IPS-18a (cell line): ENCODE measurements at regions not wholly inside any gene's neighbourhood (a gene's known extent, or its start where the extent isn't known, plus 50 kb on each side); places are given as distances from the start of the nearest gene placed in this dataset.

ENCODE experiments used
- H3K27ac ChIP-seq: one replicate; pipeline ENCODE4 v1.5.1; 2013; ENCODE audit warnings: low read length
- H3K27me3 ChIP-seq: one replicate; pipeline ENCODE4 v1.6.1; 2013; ENCODE audit warnings: mild to moderate bottlenecking, low read length; ENCODE audit not compliant: control insufficient read depth, insufficient read depth
- H3K36me3 ChIP-seq: one replicate; pipeline ENCODE4 v1.6.1; 2013; ENCODE audit warnings: low read depth, low read length; ENCODE audit not compliant: control insufficient read depth
- H3K4me1 ChIP-seq: one replicate; pipeline ENCODE4 v1.6.1; 2013; ENCODE audit warnings: low read depth, low read length; ENCODE audit not compliant: control insufficient read depth
- H3K4me3 ChIP-seq: one replicate; pipeline ENCODE4 v1.5.1; 2013; ENCODE audit warnings: low read length
- H3K9ac ChIP-seq: one replicate; pipeline ENCODE4 v1.6.1; 2013; ENCODE audit warnings: mild to moderate bottlenecking, low read length, moderate library complexity
- H3K9me3 ChIP-seq: one replicate; pipeline ENCODE4 v1.6.1; 2013; ENCODE audit warnings: low read depth, low read length; ENCODE audit not compliant: control insufficient read depth

- Histone ChIP-seq H3K27ac (no peak overlapping the region), H3K4me1 (peaks cover 3% of the 10 kb centered on the region), H3K4me3 (no peak overlapping the region), H3K36me3 (no peaks in the 10 kb centered on the region), H3K9me3 (no peaks in the 10 kb centered on the region), H3K27me3 (no peaks in the 10 kb centered on the region), H3K9ac (no peak overlapping the region)
Measured at GRCh38 chr12:5124401-5124800, 80.7 kb downstream of the KCNA5 start.

GRCh38 chr12:5134861-5135525, 91.3 kb downstream of the KCNA5 start:
- Histone ChIP-seq H3K4me1 (no peaks in the 10 kb centered on the region), H3K27ac (no peak overlapping the region), H3K4me3 (no peak overlapping the region)

GRCh38 chr12:5138256-5138655, 94.6 kb downstream of the KCNA5 start:
- no peak overlapping the region for H3K27ac ChIP-seq
- no peak overlapping the region for H3K9ac ChIP-seq
- no peaks in the 10 kb centered on the region for H3K9me3 ChIP-seq
- H3K4me1 ChIP-seq = no peaks in the 10 kb centered on the region
- H3K4me3 ChIP-seq = no peak overlapping the region
- H3K36me3 ChIP-seq = no peaks in the 10 kb centered on the region
- H3K27me3 ChIP-seq = no peaks in the 10 kb centered on the region

More at GRCh38 chr12:5134861-5135525, 91.3 kb downstream of the KCNA5 start:
- no peaks in the 10 kb centered on the region for H3K27me3 ChIP-seq
- H3K9ac ChIP-seq = no peak overlapping the region
- no peaks in the 10 kb centered on the region for H3K36me3 ChIP-seq
- H3K9me3 ChIP-seq = no peaks in the 10 kb centered on the region

GRCh38 chr12:5138845-5139244, 95.2 kb downstream of the KCNA5 start:
- H3K27me3 ChIP-seq = no peaks in the 10 kb centered on the region
- H3K4me3 ChIP-seq = no peak overlapping the region
- H3K4me1 ChIP-seq = no peaks in the 10 kb centered on the region
- H3K9me3 ChIP-seq = no peaks in the 10 kb centered on the region
- no peak overlapping the region for H3K27ac ChIP-seq
- no peak overlapping the region for H3K9ac ChIP-seq
- no peaks in the 10 kb centered on the region for H3K36me3 ChIP-seq

GRCh38 chr12:5139751-5140150, 96.1 kb downstream of the KCNA5 start:
- no peak overlapping the region for H3K9ac ChIP-seq
- H3K36me3 ChIP-seq = no peaks in the 10 kb centered on the region
- no peak overlapping the region for H3K4me3 ChIP-seq
- H3K27me3 ChIP-seq = no peaks in the 10 kb centered on the region
- no peaks in the 10 kb centered on the region for H3K9me3 ChIP-seq
- no peaks in the 10 kb centered on the region for H3K4me1 ChIP-seq
- no peak overlapping the region for H3K27ac ChIP-seq

GRCh38 chr12:5140190-5140589, 96.5 kb downstream of the KCNA5 start:
- Histone ChIP-seq H3K27me3 (no peaks in the 10 kb centered on the region), H3K9ac (no peak overlapping the region), H3K27ac (no peak overlapping the region), H3K36me3 (no peaks in the 10 kb centered on the region), H3K4me1 (no peaks in the 10 kb centered on the region), H3K4me3 (no peak overlapping the region), H3K9me3 (no peaks in the 10 kb centered on the region)

- Histone ChIP-seq H3K4me3 (no peak overlapping the region), H3K36me3 (no peaks in the 10 kb centered on the region), H3K9me3 (no peaks in the 10 kb centered on the region), H3K27ac (no peak overlapping the region), H3K4me1 (peaks cover 6% of the 10 kb centered on the region), H3K27me3 (no peaks in the 10 kb centered on the region), H3K9ac (no peak overlapping the region)
Measured at GRCh38 chr12:5148880-5149279, 105.2 kb downstream of the KCNA5 start.

GRCh38 chr12:5154091-5154490, 110.4 kb downstream of the KCNA5 start:
- Histone ChIP-seq H3K4me3 (no peak overlapping the region), H3K4me1 (no peaks in the 10 kb centered on the region), H3K27ac (no peak overlapping the region), H3K9ac (no peak overlapping the region), H3K36me3 (no peaks in the 10 kb centered on the region), H3K27me3 (no peaks in the 10 kb centered on the region), H3K9me3 (no peaks in the 10 kb centered on the region)

GRCh38 chr12:5155866-5156265, 112.2 kb downstream of the KCNA5 start:
- H3K36me3 ChIP-seq = no peaks in the 10 kb centered on the region
- no peak overlapping the region for H3K4me3 ChIP-seq
- no peaks in the 10 kb centered on the region for H3K27me3 ChIP-seq
- no peaks in the 10 kb centered on the region for H3K4me1 ChIP-seq
- no peak overlapping the region for H3K9ac ChIP-seq
- no peak overlapping the region for H3K27ac ChIP-seq
- H3K9me3 ChIP-seq = no peaks in the 10 kb centered on the region

- Histone ChIP-seq H3K27me3 (no peaks in the 10 kb centered on the region), H3K36me3 (no peaks in the 10 kb centered on the region), H3K9me3 (no peaks in the 10 kb centered on the region), H3K27ac (no peak overlapping the region), H3K9ac (no peak overlapping the region), H3K4me1 (no peaks in the 10 kb centered on the region), H3K4me3 (no peak overlapping the region)
Measured at GRCh38 chr12:5160827-5161226, 117.1 kb downstream of the KCNA5 start.

- Histone ChIP-seq H3K27ac (no peak overlapping the region), H3K36me3 (no peaks in the 10 kb centered on the region), H3K9ac (no peak overlapping the region), H3K9me3 (no peaks in the 10 kb centered on the region), H3K27me3 (no peaks in the 10 kb centered on the region), H3K4me1 (peaks cover 4% of the 10 kb centered on the region), H3K4me3 (no peak overlapping the region)
Measured at GRCh38 chr12:5163661-5164060, 120.0 kb downstream of the KCNA5 start.

- Histone ChIP-seq H3K9me3 (no peaks in the 10 kb centered on the region), H3K4me1 (peaks cover 4% of the 10 kb centered on the region), H3K27ac (no peak overlapping the region), H3K4me3 (no peak overlapping the region), H3K36me3 (no peaks in the 10 kb centered on the region), H3K9ac (no peak overlapping the region), H3K27me3 (no peaks in the 10 kb centered on the region)
Measured at GRCh38 chr12:5165296-5165970, 121.8 kb downstream of the KCNA5 start.
